ENCODE measurements at regions not wholly inside any gene's neighbourhood (a gene's known extent, or its start where the extent isn't known, plus 50 kb on each side); places are given as distances from the start of the nearest gene placed in this dataset.

- DNase-seq = no peak
Observed at GRCh38 chr18:1983746-1984515, 587.4 kb downstream of the METTL4 start.

GRCh38 chr18:1993866-1994265 is 577.4 kb downstream of the METTL4 start:
- DNase-seq = no peak

- no peak for DNase-seq
Observed at GRCh38 chr18:1994471-1994870, 576.8 kb downstream of the METTL4 start.

- no peak for DNase-seq
Observed at GRCh38 chr18:1995041-1995612, 576.2 kb downstream of the METTL4 start.

- no peak for DNase-seq
Observed at GRCh38 chr18:1998121-1998520, 573.2 kb downstream of the METTL4 start.

GRCh38 chr18:1999387-1999786 is 571.9 kb downstream of the METTL4 start:
- no peak for DNase-seq

GRCh38 chr18:2002151-2002550 is 569.2 kb downstream of the METTL4 start:
- DNase-seq = no peak

GRCh38 chr18:2002604-2003003 is 568.7 kb downstream of the METTL4 start:
- DNase-seq = no peak

- no peak for DNase-seq
Observed at GRCh38 chr18:2009942-2010697, 561.2 kb downstream of the METTL4 start.

GRCh38 chr18:2027016-2027415 is 544.3 kb downstream of the METTL4 start:
- DNase-seq = no peak

- DNase-seq = no peak
Observed at GRCh38 chr18:2027756-2028155, 543.5 kb downstream of the METTL4 start.

GRCh38 chr18:2028986-2029385 is 542.3 kb downstream of the METTL4 start:
- DNase-seq = no peak

GRCh38 chr18:2030647-2031046 is 540.7 kb downstream of the METTL4 start:
- DNase-seq = no peak

- DNase-seq = no peak
Observed at GRCh38 chr18:2032036-2032435, 539.3 kb downstream of the METTL4 start.

- no peak for DNase-seq
Observed at GRCh38 chr18:2035056-2035455, 536.2 kb downstream of the METTL4 start.

- DNase-seq = no peak
Observed at GRCh38 chr18:2036086-2036485, 535.2 kb downstream of the METTL4 start.

- no peak for DNase-seq
Observed at GRCh38 chr18:2040279-2040678, 531.0 kb downstream of the METTL4 start.

- DNase-seq = no peak
Observed at GRCh38 chr18:2049986-2050385, 521.3 kb downstream of the METTL4 start.

GRCh38 chr18:2050702-2051201 is 520.6 kb downstream of the METTL4 start:
- no peak for DNase-seq

- DNase-seq = no peak
Observed at GRCh38 chr18:2053490-2054089, 517.7 kb downstream of the METTL4 start.

GRCh38 chr18:2059336-2059735 is 512.0 kb downstream of the METTL4 start:
- no peak for DNase-seq

GRCh38 chr18:2060086-2060485 is 511.2 kb downstream of the METTL4 start:
- DNase-seq = peak; percentile 41

- DNase-seq = peak; percentile 100
Observed at GRCh38 chr18:2070631-2071030, 500.7 kb downstream of the METTL4 start.
